ENCODE measurements at regions not wholly inside any gene's neighbourhood (a gene's known extent, or its start where the extent isn't known, plus 50 kb on each side); places are given as distances from the start of the nearest gene placed in this dataset.
A peak's percentile ranks its signal among the peaks of the same experiment; 100 is the strongest.
"Not testable (repeated sequence)": the region's sequence is repeated elsewhere in the genome, so short reads cannot be mapped to it uniquely, and the experiment has no call there.

DNA sequence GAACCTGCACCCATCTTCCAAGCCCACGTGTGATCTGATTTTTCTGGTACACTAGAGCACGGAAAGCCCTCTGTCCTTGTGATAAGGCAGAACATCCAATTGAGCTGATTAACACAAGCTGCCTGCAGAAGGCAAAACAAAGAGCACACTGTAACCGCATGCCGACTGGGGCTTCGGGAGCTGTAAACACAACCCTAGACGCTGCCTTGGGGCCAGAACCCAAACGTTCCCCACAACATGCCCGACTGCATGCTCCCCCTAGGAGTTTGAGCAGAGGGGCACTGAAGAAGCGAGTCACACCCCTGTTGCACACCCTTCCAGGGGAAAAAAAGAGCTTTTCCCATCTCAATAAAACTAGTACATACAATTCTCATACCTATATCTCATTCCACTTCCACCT, 470.7 kb downstream of the HTR1B start:
- peak; percentile 48 for DNase-seq
- Histone ChIP-seq H3K27me3 (no peaks in the 10 kb centered on the region), H3K9me3 (no peaks in the 10 kb centered on the region), H3K27ac (no peak overlapping the region), H3K4me3 (no peak overlapping the region), H3K4me1 (no peaks in the 10 kb centered on the region), H3K36me3 (ENCODE audit: low read depth, missing control alignments) (no peaks in the 10 kb centered on the region)
- no peak for TF ChIP-seq POLR2A (IDR thresholded peaks at IDR 0.05)
- no peak for TF ChIP-seq CTCF (IDR thresholded peaks at IDR 0.05)
- intact Hi-C loops (cut with DNase I; ENCODE audit: low total_unique reads) = no loop called here
- 53 to 71% methylated on average over 8 to 9 of the region's 9 CpGs for WGBS, 2 donors

GRCh38 chr6:76984572-76984971, 478.7 kb downstream of the HTR1B start:
- Histone ChIP-seq H3K36me3 (ENCODE audit: low read depth, missing control alignments) (no peaks in the 10 kb centered on the region), H3K27me3 (no peaks in the 10 kb centered on the region), H3K4me3 (no peak overlapping the region), H3K4me1 (no peaks in the 10 kb centered on the region), H3K27ac (no peak overlapping the region), H3K9me3 (no peaks in the 10 kb centered on the region)
- intact Hi-C loops (cut with DNase I; ENCODE audit: low total_unique reads) = no loop called here
- TF ChIP-seq POLR2A (IDR thresholded peaks at IDR 0.05) (no peak), CTCF (IDR thresholded peaks at IDR 0.05) (no peak)
- no peak for DNase-seq

DNA sequence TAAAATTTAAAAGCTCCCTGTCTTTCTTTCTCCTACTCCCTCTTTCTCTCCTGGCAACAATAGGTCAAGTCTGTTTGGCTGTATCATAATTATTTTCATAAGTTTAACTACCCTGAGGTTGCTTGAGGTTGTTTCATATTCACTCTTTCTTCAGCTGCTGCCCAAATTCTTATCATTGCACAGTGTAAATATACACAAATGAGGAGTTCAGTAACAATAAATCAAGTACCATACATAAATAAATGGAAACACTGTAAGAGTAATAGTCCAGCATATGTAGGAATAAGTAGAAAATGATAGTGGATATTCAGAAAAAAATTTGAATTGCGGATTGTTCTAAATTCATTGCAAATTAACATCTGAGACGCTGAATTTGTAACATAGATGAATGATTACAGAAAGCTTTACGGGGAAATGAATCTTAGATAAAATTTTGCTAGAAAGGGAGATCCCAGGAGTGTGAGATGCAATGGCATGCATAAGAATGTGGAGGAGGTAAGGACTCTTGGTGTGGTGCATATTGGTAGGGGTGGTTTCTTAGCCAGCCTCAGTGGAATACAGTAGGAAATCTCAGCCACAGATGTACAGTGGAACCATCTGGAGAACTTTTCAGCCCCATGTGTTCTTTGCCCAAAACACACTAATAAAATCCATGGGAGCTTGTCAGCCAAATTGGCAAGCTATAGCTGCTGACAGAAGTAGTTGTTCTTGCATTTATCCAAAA, 480.7 kb downstream of the HTR1B start:
- H3K4me3 ChIP-seq = no peak overlapping the region
- H3K4me1 ChIP-seq = no peaks in the 10 kb centered on the region
- intact Hi-C loops (cut with DNase I; ENCODE audit: low total_unique reads) = no loop called here
- H3K27me3 ChIP-seq = no peaks in the 10 kb centered on the region
- WGBS, 2 donors = 69 to 75% methylated on average over 3 of the region's 3 CpGs
- H3K36me3 ChIP-seq (ENCODE audit: low read depth, missing control alignments) = no peaks in the 10 kb centered on the region
- H3K9me3 ChIP-seq = no peaks in the 10 kb centered on the region
- TF ChIP-seq CTCF (IDR thresholded peaks at IDR 0.05) = no peak
- TF ChIP-seq POLR2A (IDR thresholded peaks at IDR 0.05) = no peak
- no peak overlapping the region for H3K27ac ChIP-seq
- DNase-seq = no peak

DNA sequence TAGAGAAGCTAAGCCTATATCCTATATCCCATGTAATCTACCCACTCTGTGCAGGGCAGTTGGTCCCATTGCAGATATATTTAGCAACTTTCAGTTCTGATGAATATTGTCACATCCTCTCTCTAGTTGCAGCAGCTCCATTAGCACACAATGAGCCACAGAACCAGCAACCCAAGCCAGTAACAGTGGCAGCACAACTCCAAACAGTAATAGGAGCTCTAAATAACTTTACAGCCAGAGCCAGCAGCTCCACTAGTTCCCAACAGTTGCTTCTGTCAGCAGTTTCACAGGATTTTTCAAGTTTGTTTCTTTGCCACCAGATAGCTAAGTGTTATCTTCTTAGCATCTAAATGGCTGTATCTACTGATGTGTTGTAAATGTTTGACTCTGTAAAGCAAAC, 490.8 kb downstream of the HTR1B start:
- Histone ChIP-seq H3K27me3 (no peaks in the 10 kb centered on the region), H3K4me1 (no peaks in the 10 kb centered on the region), H3K36me3 (ENCODE audit: low read depth, missing control alignments) (no peaks in the 10 kb centered on the region), H3K27ac (no peak overlapping the region), H3K4me3 (no peak overlapping the region), H3K9me3 (no peaks in the 10 kb centered on the region)
- DNase-seq = no peak
- intact Hi-C loops (cut with DNase I; ENCODE audit: low total_unique reads) = no loop called here
- TF ChIP-seq POLR2A (IDR thresholded peaks at IDR 0.05) (no peak), CTCF (IDR thresholded peaks at IDR 0.05) (no peak)

GRCh38 chr6:76959177-76959576, 504.1 kb downstream of the HTR1B start:
- H3K36me3 ChIP-seq (ENCODE audit: low read depth, missing control alignments); H3K4me1 ChIP-seq; DNase-seq; H3K27ac ChIP-seq; intact Hi-C loops (cut with DNase I; ENCODE audit: low total_unique reads); H3K9me3 ChIP-seq; H3K27me3 ChIP-seq; H3K4me3 ChIP-seq: not testable (repeated sequence)
- WGBS, 2 donors = 83 to 89% methylated on average over 14 to 15 of the region's 15 CpGs
